ENCODE measurements at regions not wholly inside any gene's neighbourhood (a gene's known extent, or its start where the extent isn't known, plus 50 kb on each side); places are given as distances from the start of the nearest gene placed in this dataset.

- ATAC-seq = peak in 1 of 2 donors; percentile 72
- peaks cover 5 to 9% of the 10 kb centered on the region in 2 donors for H3K9me3 Mint-ChIP-seq
- H3K27ac Mint-ChIP-seq = no peak overlapping the region
- no peak for DNase-seq (ENCODE audit: low spot score in 2 of 2)
- no peaks in the 10 kb centered on the region for H3K36me3 Mint-ChIP-seq
Measured at GRCh38 chr5:124444147-124444775, 302.2 kb downstream of the ZNF608 start.

GRCh38 chr5:124440471-124440870, 306.0 kb downstream of the ZNF608 start:
- Mint-ChIP-seq H3K27ac (no peak overlapping the region), H3K9me3 (peaks cover 14 to 21% of the 10 kb centered on the region in 2 donors), H3K36me3 (no peaks in the 10 kb centered on the region)
- DNase-seq (ENCODE audit: low spot score in 2 of 2) (no peak), ATAC-seq (no peak)

- DNase-seq (ENCODE audit: low spot score in 2 of 2) (no peak), ATAC-seq (no peak)
- Mint-ChIP-seq H3K9me3 (peaks cover 14 to 21% of the 10 kb centered on the region in 2 donors), H3K36me3 (no peaks in the 10 kb centered on the region), H3K27ac (no peak overlapping the region)
Measured at GRCh38 chr5:124439609-124440008, 306.8 kb downstream of the ZNF608 start.

- ATAC-seq (no peak), DNase-seq (ENCODE audit: low spot score in 2 of 2) (no peak)
- Mint-ChIP-seq H3K27ac (no peak overlapping the region), H3K36me3 (no peaks in the 10 kb centered on the region), H3K9me3 (peaks cover 14 to 21% of the 10 kb centered on the region in 2 donors)
Measured at GRCh38 chr5:124438903-124439281, 307.5 kb downstream of the ZNF608 start.

- H3K27ac Mint-ChIP-seq = no peak overlapping the region
- DNase-seq (ENCODE audit: low spot score in 2 of 2) (no peak), ATAC-seq (no peak)
- peaks cover 14 to 25% of the 10 kb centered on the region in 2 donors for H3K9me3 Mint-ChIP-seq
- H3K36me3 Mint-ChIP-seq = no peaks in the 10 kb centered on the region
Measured at GRCh38 chr5:124438026-124438902, 308.2 kb downstream of the ZNF608 start.

GRCh38 chr5:124436294-124436693, 310.1 kb downstream of the ZNF608 start:
- Mint-ChIP-seq H3K27ac (no peak overlapping the region), H3K36me3 (no peaks in the 10 kb centered on the region), H3K9me3 (peaks cover 19 to 32% of the 10 kb centered on the region in 2 donors)
- no peak for ATAC-seq
- no peak for DNase-seq (ENCODE audit: low spot score in 2 of 2)

- Mint-ChIP-seq H3K9me3 (peaks cover 18 to 35% of the 10 kb centered on the region in 2 donors), H3K36me3 (no peaks in the 10 kb centered on the region), H3K27ac (no peak overlapping the region)
- DNase-seq (ENCODE audit: low spot score in 2 of 2) (no peak), ATAC-seq (no peak)
Measured at GRCh38 chr5:124433170-124433569, 313.3 kb downstream of the ZNF608 start.

- ATAC-seq = no peak
- no peak for DNase-seq (ENCODE audit: low spot score in 2 of 2)
- H3K27ac Mint-ChIP-seq = no peak overlapping the region
- H3K36me3 Mint-ChIP-seq = peaks cover 0 to 12% of the 10 kb centered on the region in 2 donors
- H3K9me3 Mint-ChIP-seq = peaks cover 27% of the 10 kb centered on the region in 2 donors
Measured at GRCh38 chr5:124421584-124421983, 324.9 kb downstream of the ZNF608 start.

GRCh38 chr5:124420952-124421351, 325.5 kb downstream of the ZNF608 start:
- Mint-ChIP-seq H3K27ac (no peak overlapping the region), H3K36me3 (peaks cover 0 to 12% of the 10 kb centered on the region in 2 donors), H3K9me3 (peaks cover 24 to 27% of the 10 kb centered on the region in 2 donors)
- ATAC-seq = no peak
- DNase-seq (ENCODE audit: low spot score in 2 of 2) = no peak

- ATAC-seq = no peak
- DNase-seq (ENCODE audit: low spot score in 2 of 2) = no peak
- no peak overlapping the region for H3K27ac Mint-ChIP-seq
- peaks cover 0 to 12% of the 10 kb centered on the region in 2 donors for H3K36me3 Mint-ChIP-seq
- peaks cover 20 to 27% of the 10 kb centered on the region in 2 donors for H3K9me3 Mint-ChIP-seq
Measured at GRCh38 chr5:124419531-124419930, 326.9 kb downstream of the ZNF608 start.

- Mint-ChIP-seq H3K36me3 (peaks cover 0 to 6% of the 10 kb centered on the region in 2 donors), H3K27ac (no peak overlapping the region), H3K9me3 (peaks cover 14 to 22% of the 10 kb centered on the region in 2 donors)
- DNase-seq (ENCODE audit: low spot score in 2 of 2) (no peak), ATAC-seq (no peak)
Measured at GRCh38 chr5:124418390-124418789, 328.0 kb downstream of the ZNF608 start.

- no peak overlapping the region for H3K27ac Mint-ChIP-seq
- H3K36me3 Mint-ChIP-seq = peaks cover 0 to 6% of the 10 kb centered on the region in 2 donors
- peaks cover 16 to 25% of the 10 kb centered on the region in 2 donors for H3K9me3 Mint-ChIP-seq
- DNase-seq (ENCODE audit: low spot score in 2 of 2) = no peak
- ATAC-seq = no peak
Measured at GRCh38 chr5:124417196-124417595, 329.2 kb downstream of the ZNF608 start.

GRCh38 chr5:124416627-124417026, 329.8 kb downstream of the ZNF608 start:
- Mint-ChIP-seq H3K9me3 (peaks cover 11 to 19% of the 10 kb centered on the region in 2 donors), H3K36me3 (peaks cover 0 to 6% of the 10 kb centered on the region in 2 donors), H3K27ac (no peak overlapping the region)
- no peak for DNase-seq (ENCODE audit: low spot score in 2 of 2)
- no peak for ATAC-seq

- no peak for ATAC-seq
- Mint-ChIP-seq H3K9me3 (peaks cover 5 to 11% of the 10 kb centered on the region in 2 donors), H3K27ac (no peak overlapping the region), H3K36me3 (no peaks in the 10 kb centered on the region)
- DNase-seq (ENCODE audit: low spot score in 2 of 2) = no peak
Measured at GRCh38 chr5:124414973-124415372, 331.5 kb downstream of the ZNF608 start.

GRCh38 chr5:124410539-124411488, 335.6 kb downstream of the ZNF608 start:
- no peak overlapping the region for H3K27ac Mint-ChIP-seq
- peaks cover 5 to 11% of the 10 kb centered on the region in 2 donors for H3K9me3 Mint-ChIP-seq
- no peak for DNase-seq (ENCODE audit: low spot score in 2 of 2)
- no peaks in the 10 kb centered on the region for H3K36me3 Mint-ChIP-seq
- no peak for ATAC-seq

- H3K9me3 Mint-ChIP-seq = peaks cover 5 to 11% of the 10 kb centered on the region in 2 donors
- H3K27ac Mint-ChIP-seq = no peak overlapping the region
- no peak for ATAC-seq
Measured at GRCh38 chr5:124408738-124409453, 337.5 kb downstream of the ZNF608 start.

More at GRCh38 chr5:124408738-124409453, 337.5 kb downstream of the ZNF608 start:
- H3K36me3 Mint-ChIP-seq = no peaks in the 10 kb centered on the region
- no peak for DNase-seq (ENCODE audit: low spot score in 2 of 2)
